A549 (cell line): ENCODE measurements at regions not wholly inside any gene's neighbourhood (a gene's known extent, or its start where the extent isn't known, plus 50 kb on each side); places are given as distances from the start of the nearest gene placed in this dataset.

ENCODE experiments used
- ATAC-seq, 2 experiments: fragments of 200-7000 bp in 1 of 2; fragments of >200 bp in 1 of 2; cut with Nextera tagmentation in 1 of 2; cut with Tn5 transposase in 1 of 2; 3 replicates each; pipeline versions ENCODE4 v1.8.0 to v1.9.1; 2018 to 2020; ENCODE audit warnings: mild to moderate bottlenecking in 1 of 2, moderate library complexity in 1 of 2
- CTCF ChIA-PET: fragments of 300-600 bp; sonication (Branson Sonifier 250); formaldehyde crosslinking; extraction: SDS; loops from one replicate; lab custom pipeline; 2021; ENCODE audit warnings: antibody characterized with exemption, inconsistent platforms; lab: Yijun Ruan, JAX
- POLR2A ChIA-PET: fragments of 350-600 bp; formaldehyde crosslinking; extraction: SDS; loops from one replicate; lab custom pipeline; 2021; ENCODE audit warnings: antibody characterized with exemption, inconsistent platforms; lab: Yijun Ruan, JAX
- DNase-seq, 2 experiments: peaks; one replicate each; pipeline versions ENCODE4 v3.0.0 to v3.0.0-alpha.2; 2011 to 2016; ENCODE audit warnings: low read depth in 1 of 2, low spot score in 1 of 2
- FAIRE-seq: peaks from 2 replicates; lab custom pipeline; 2011; peaks lifted over from hg19 to GRCh38; lab: Jason Lieb, UNC
- H3K27ac ChIP-seq, 2 experiments: fragments of >200 bp; sonication (Bioruptor Twin); formaldehyde crosslinking; 3 replicates each; pipeline ENCODE4 v1.5.1; 2016 to 2017
- H3K4me1 ChIP-seq: fragments of >200 bp; sonication (Bioruptor Twin); formaldehyde crosslinking; 3 replicates; pipeline ENCODE4 v1.6.1; 2016
- H3K4me2 ChIP-seq: fragments of >200 bp; sonication (Bioruptor Twin); formaldehyde crosslinking; 3 replicates; pipeline ENCODE4 v1.6.1; 2016
- H3K4me3 ChIP-seq: fragments of >200 bp; sonication (Bioruptor Twin); formaldehyde crosslinking; 3 replicates; pipeline ENCODE4 v1.5.1; 2016
- H3K9me3 ChIP-seq: fragments of >200 bp; sonication (Bioruptor Twin); formaldehyde crosslinking; 3 replicates; pipeline ENCODE4 v1.6.1; 2016
- EHMT2 ChIP-seq: fragments of 200-600 bp; sonication (generic); IDR thresholded peaks from 2 replicates; pipeline ENCODE4 v1.6.1; 2016; ENCODE audit warnings: antibody characterized with exemption, low read depth, mild to moderate bottlenecking, moderate library complexity
- FOSL2 ChIP-seq, 2 experiments: fragments of 450-650 bp in 1 of 2; fragments of >200 bp in 1 of 2; sonication (Bioruptor Twin) in 1 of 2; formaldehyde crosslinking; IDR thresholded peaks; 2 replicates each; pipeline versions ENCODE4 v1.5.0 to v1.6.1; 2016 to 2020; ENCODE audit warnings: mild to moderate bottlenecking in 1 of 2, moderate library complexity in 1 of 2
- FOXS1 ChIP-seq: fragments of 250-450 bp; sonication (Bioruptor Pico); IDR thresholded peaks from 2 replicates; pipeline ENCODE4 v1.5.0; 2020; ENCODE audit warnings: mild to moderate bottlenecking, moderate library complexity
- GATA3 ChIP-seq: IDR thresholded peaks from 2 replicates; pipeline ENCODE4 v1.6.1; 2012; ENCODE audit warnings: borderline replicate concordance
- HDAC2 ChIP-seq: fragments of 200-600 bp; sonication (generic); IDR thresholded peaks from 2 replicates; pipeline ENCODE4 v1.6.1; 2016
- HEYL ChIP-seq: fragments of 250-450 bp; sonication (Bioruptor Pico); IDR thresholded peaks from 2 replicates; pipeline ENCODE4 v1.8.0; 2021; ENCODE audit warnings: mild to moderate bottlenecking, moderate library complexity
- JUN ChIP-seq, 2 experiments: fragments of >200 bp; sonication (Bioruptor Twin); formaldehyde crosslinking; IDR thresholded peaks; 2 replicates in 1 of 2; 3 replicates in 1 of 2; pipeline ENCODE4 v1.6.1; 2016 to 2017
- NFE2L2 ChIP-seq: fragments of 150-350 bp; conservative IDR thresholded peaks from 2 replicates; pipeline ENCODE4 v1.6.1; 2014; ENCODE audit warnings: low read length
- NPAS2 ChIP-seq: fragments of 250-450 bp; sonication (Bioruptor Pico); IDR thresholded peaks from 2 replicates; pipeline ENCODE4 v1.8.0; 2022; ENCODE audit warnings: mild to moderate bottlenecking, moderate library complexity, borderline replicate concordance
- NR3C1 ChIP-seq: fragments of >200 bp; sonication (Bioruptor Twin); formaldehyde crosslinking; IDR thresholded peaks from 3 replicates; pipeline ENCODE4 v1.6.1; 2017
- POLR2AphosphoS2 ChIP-seq: conservative IDR thresholded peaks from 2 replicates; pipeline ENCODE4 v1.6.1; 2012; ENCODE audit warnings: low read length, improper control_type of control experiment, inconsistent platforms
- SMC3 ChIP-seq: fragments of >200 bp; sonication (Bioruptor Twin); formaldehyde crosslinking; IDR thresholded peaks from 3 replicates; pipeline ENCODE4 v1.6.1; 2018; ENCODE audit warnings: inconsistent platforms
- TFCP2L1 ChIP-seq: fragments of 250-450 bp; sonication (Bioruptor Pico); IDR thresholded peaks from 2 replicates; pipeline ENCODE4 v1.5.0; 2021; ENCODE audit warnings: mild to moderate bottlenecking
- ZNF302 ChIP-seq: fragments of 250-450 bp; sonication (Bioruptor Pico); IDR thresholded peaks from 2 replicates; pipeline ENCODE4 v1.9.0; 2021; ENCODE audit warnings: inconsistent platforms, mild to moderate bottlenecking, moderate library complexity
- WGBS: methylation state at CpG from one replicate; pipeline ENCODE4 v1.1.6; 2017; ENCODE audit errors: missing lambda C conversion rate; 5-methylcytosine and 5-hydroxymethylcytosine counted together
- TF ChIP-seq, protein P1 (sequence below): IDR thresholded peaks from 2 replicates; pipeline ENCODE4 v1.6.1; 2012; ENCODE audit warnings: low read depth, borderline replicate concordance
- TF ChIP-seq, protein P2 (sequence below): fragments of >200 bp; sonication (Bioruptor Twin); formaldehyde crosslinking; IDR thresholded peaks from 3 replicates; pipeline ENCODE4 v1.5.1; 2016
- TF ChIP-seq, protein P3 (sequence below): fragments of 250-450 bp; sonication (Bioruptor Pico); IDR thresholded peaks from 2 replicates; pipeline ENCODE4 v1.5.0; 2020; ENCODE audit warnings: low read depth, mild to moderate bottlenecking, moderate library complexity
- TF ChIP-seq, protein P4 (sequence below): fragments of 250-450 bp; sonication (Bioruptor Pico); IDR thresholded peaks from 2 replicates; pipeline ENCODE4 v1.5.0; 2021; ENCODE audit warnings: mild to moderate bottlenecking, moderate library complexity, borderline replicate concordance
- TF ChIP-seq, protein P5 (sequence below): IDR thresholded peaks from 2 replicates; pipeline ENCODE4 v1.6.1; 2012

DNA sequence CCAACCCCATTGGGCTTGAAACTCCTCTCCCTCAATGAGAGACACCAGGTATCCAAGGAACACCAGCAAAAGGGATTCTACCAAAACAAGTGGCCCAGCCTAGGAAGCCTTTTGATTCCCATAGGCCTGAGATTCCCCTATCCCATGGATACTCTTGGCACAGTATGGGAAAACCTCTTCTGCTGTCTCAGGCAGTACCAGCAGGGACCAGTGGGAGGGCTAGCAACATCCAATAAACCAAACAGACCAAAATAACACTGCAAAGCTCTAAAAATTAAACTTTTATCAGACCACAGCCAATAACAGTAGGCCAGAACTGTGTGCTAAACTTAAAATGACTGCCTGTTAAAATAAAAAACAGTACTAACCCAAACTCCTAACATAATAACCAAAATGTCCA lies 153.9 kb upstream of the CES5A start (continued):
- TF ChIP-seq, protein P1, sequence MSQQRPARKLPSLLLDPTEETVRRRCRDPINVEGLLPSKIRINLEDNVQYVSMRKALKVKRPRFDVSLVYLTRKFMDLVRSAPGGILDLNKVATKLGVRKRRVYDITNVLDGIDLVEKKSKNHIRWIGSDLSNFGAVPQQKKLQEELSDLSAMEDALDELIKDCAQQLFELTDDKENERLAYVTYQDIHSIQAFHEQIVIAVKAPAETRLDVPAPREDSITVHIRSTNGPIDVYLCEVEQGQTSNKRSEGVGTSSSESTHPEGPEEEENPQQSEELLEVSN, result no peak

DNA sequence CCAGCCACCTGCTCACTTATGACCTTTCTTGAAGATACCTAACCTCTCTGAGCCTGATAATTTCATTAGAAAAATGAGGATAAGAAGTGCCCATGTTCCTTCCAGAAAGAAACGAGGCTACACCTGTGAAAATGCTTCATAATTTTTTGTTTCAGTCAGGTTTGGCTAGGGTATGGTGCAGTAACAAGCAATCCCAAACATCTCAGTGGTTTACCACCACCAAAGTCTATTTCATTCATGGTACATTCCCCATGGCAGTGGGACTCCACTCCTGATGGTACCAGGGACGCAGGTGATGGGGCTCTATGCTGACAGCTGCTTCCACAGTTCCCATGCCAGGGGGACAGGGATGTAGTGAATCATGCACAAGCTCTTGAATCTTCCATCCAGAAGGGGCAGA lies 147.6 kb upstream of the CES5A start:
- WGBS, result 0% methylated on average over 2 of the region's 2 CpGs
- no peaks in the 10 kb centered on the region for H3K4me1 ChIP-seq
- POLR2A ChIA-PET, result no interaction called here
- TF ChIP-seq ZNF302 (CRISPR knock-in tag) (no peak), NPAS2 (no peak), NR3C1 (no peak), GATA3 (no peak), FOXS1 (CRISPR knock-in tag) (no peak), TFCP2L1 (CRISPR knock-in tag) (no peak), JUN (IDR thresholded peaks at IDR 0.05) (no peak), EHMT2 (no peak), HEYL (no peak), SMC3 (no peak), POLR2AphosphoS2 (no peak)
- TF ChIP-seq, protein P2, sequence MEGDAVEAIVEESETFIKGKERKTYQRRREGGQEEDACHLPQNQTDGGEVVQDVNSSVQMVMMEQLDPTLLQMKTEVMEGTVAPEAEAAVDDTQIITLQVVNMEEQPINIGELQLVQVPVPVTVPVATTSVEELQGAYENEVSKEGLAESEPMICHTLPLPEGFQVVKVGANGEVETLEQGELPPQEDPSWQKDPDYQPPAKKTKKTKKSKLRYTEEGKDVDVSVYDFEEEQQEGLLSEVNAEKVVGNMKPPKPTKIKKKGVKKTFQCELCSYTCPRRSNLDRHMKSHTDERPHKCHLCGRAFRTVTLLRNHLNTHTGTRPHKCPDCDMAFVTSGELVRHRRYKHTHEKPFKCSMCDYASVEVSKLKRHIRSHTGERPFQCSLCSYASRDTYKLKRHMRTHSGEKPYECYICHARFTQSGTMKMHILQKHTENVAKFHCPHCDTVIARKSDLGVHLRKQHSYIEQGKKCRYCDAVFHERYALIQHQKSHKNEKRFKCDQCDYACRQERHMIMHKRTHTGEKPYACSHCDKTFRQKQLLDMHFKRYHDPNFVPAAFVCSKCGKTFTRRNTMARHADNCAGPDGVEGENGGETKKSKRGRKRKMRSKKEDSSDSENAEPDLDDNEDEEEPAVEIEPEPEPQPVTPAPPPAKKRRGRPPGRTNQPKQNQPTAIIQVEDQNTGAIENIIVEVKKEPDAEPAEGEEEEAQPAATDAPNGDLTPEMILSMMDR, result no peak
- TF ChIP-seq, protein P3, sequence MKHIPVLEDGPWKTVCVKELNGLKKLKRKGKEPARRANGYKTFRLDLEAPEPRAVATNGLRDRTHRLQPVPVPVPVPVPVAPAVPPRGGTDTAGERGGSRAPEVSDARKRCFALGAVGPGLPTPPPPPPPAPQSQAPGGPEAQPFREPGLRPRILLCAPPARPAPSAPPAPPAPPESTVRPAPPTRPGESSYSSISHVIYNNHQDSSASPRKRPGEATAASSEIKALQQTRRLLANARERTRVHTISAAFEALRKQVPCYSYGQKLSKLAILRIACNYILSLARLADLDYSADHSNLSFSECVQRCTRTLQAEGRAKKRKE (CRISPR knock-in tag), result no peak
- TF ChIP-seq, protein P4, sequence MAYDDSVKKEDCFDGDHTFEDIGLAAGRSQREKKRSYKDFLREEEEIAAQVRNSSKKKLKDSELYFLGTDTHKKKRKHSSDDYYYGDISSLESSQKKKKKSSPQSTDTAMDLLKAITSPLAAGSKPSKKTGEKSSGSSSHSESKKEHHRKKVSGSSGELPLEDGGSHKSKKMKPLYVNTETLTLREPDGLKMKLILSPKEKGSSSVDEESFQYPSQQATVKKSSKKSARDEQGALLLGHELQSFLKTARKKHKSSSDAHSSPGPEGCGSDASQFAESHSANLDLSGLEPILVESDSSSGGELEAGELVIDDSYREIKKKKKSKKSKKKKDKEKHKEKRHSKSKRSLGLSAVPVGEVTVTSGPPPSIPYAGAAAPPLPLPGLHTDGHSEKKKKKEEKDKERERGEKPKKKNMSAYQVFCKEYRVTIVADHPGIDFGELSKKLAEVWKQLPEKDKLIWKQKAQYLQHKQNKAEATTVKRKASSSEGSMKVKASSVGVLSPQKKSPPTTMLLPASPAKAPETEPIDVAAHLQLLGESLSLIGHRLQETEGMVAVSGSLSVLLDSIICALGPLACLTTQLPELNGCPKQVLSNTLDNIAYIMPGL (CRISPR knock-in tag), result no peak
- TF ChIP-seq, protein P5, sequence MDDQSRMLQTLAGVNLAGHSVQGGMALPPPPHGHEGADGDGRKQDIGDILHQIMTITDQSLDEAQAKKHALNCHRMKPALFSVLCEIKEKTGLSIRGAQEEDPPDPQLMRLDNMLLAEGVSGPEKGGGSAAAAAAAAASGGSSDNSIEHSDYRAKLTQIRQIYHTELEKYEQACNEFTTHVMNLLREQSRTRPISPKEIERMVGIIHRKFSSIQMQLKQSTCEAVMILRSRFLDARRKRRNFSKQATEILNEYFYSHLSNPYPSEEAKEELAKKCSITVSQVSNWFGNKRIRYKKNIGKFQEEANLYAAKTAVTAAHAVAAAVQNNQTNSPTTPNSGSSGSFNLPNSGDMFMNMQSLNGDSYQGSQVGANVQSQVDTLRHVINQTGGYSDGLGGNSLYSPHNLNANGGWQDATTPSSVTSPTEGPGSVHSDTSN, result no peak
- no peak overlapping the region for H3K27ac ChIP-seq
- no peak overlapping the region for H3K4me3 ChIP-seq
- no peak for DNase-seq
- FAIRE-seq, result no peak
- CTCF ChIA-PET, result no interaction called here
- no peaks in the 10 kb centered on the region for H3K9me3 ChIP-seq
- no peak for ATAC-seq
- no peak overlapping the region for H3K4me2 ChIP-seq

DNA sequence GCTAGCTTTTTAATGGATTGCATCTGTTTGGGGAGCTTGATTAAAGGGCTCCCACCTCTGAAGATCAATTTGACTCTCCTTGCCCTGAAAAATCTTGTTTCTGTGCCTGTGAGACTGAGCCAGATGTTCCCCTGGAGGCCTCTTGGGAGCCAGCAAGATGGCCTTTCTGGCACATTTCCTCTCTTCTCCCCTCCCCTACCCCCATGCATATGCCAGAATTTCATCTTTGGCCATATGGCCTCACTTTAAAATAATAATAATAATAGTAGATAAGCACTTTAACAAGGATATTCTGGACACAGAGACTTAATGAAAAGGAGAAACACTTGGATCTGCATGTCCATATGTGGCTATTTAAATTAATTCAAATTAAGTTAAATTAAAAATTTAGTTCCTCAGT lies 144.1 kb upstream of the CES5A start:
- H3K4me1 ChIP-seq, result no peaks in the 10 kb centered on the region
- DNase-seq (no peak), ATAC-seq (no peak), FAIRE-seq (no peak)
- H3K4me2 ChIP-seq, result no peak overlapping the region
- H3K9me3 ChIP-seq, result no peaks in the 10 kb centered on the region
- no peak overlapping the region for H3K27ac ChIP-seq
- TF ChIP-seq, protein P2, result no peak
- TF ChIP-seq NFE2L2 (no peak), FOSL2 (IDR thresholded peaks at IDR 0.05) (no peak), FOSL2 (CRISPR knock-in tag; IDR thresholded peaks at IDR 0.05) (no peak), HDAC2 (no peak), EHMT2 (no peak)
- TF ChIP-seq, protein P3 (CRISPR knock-in tag), result no peak
- no peak overlapping the region for H3K4me3 ChIP-seq
- CTCF ChIA-PET, result interaction anchor here (1.6 kb wide), 1 partner anchor 75 kb away, joined by 5 read pairs; no protein-coding TSS in a partner anchor
- POLR2A ChIA-PET, result no interaction called here
